Suprapubic skin (tissue), 3 donors: ENCODE measurements at regions not wholly inside any gene's neighbourhood (a gene's known extent, or its start where the extent isn't known, plus 50 kb on each side); places are given as distances from the start of the nearest gene placed in this dataset.

ENCODE experiments used
- CTCF ChIP-seq, 2 donors: fragments of 200-600 bp in 1 of 2; fragments of 450-650 bp in 1 of 2; sonication (generic) in 1 of 2; IDR thresholded peaks; one replicate each; pipeline ENCODE4 v1.5.1; 2016 to 2019; ENCODE audit warnings: antibody characterized with exemption in 2 of 2, mild to moderate bottlenecking in 1 of 2, moderate library complexity in 1 of 2
- EP300 ChIP-seq: sonication (generic); formaldehyde crosslinking; IDR thresholded peaks from one replicate; pipeline ENCODE4 v1.6.1; 2017; ENCODE audit warnings: antibody characterized with exemption
- POLR2A ChIP-seq, 2 donors: fragments of 450-650 bp; IDR thresholded peaks; one replicate each; pipeline ENCODE4 v1.6.1; 2017; ENCODE audit warnings: antibody characterized with exemption in 2 of 2, mild to moderate bottlenecking in 2 of 2, moderate library complexity in 2 of 2

- no peak for TF ChIP-seq CTCF (IDR thresholded peaks at IDR 0.05)
- TF ChIP-seq POLR2A (IDR thresholded peaks at IDR 0.05): no peak
- TF ChIP-seq EP300: no peak
Measured at GRCh38 chr18:73768043-73768442, 379.6 kb downstream of the FBXO15 start.
